HG03095 (cell line): ENCODE measurements at regions not wholly inside any gene's neighbourhood (a gene's known extent, or its start where the extent isn't known, plus 50 kb on each side); places are given as distances from the start of the nearest gene placed in this dataset.

ENCODE experiments used
- ATAC-seq: cut with Tn5 transposase; IDR thresholded peaks from one replicate; pipeline ENCODE4 v1.9.1; 2021; ENCODE audit warnings: moderate library complexity; ENCODE audit not compliant: unreplicated experiment

- no peak for ATAC-seq
Observed at GRCh38 chr10:6305401-6306321, 102.9 kb downstream of the PFKFB3 start.

- ATAC-seq: no peak
Observed at GRCh38 chr10:6306917-6307316, 104.2 kb downstream of the PFKFB3 start.

- ATAC-seq: no peak
Observed at GRCh38 chr10:6309816-6310215, 107.1 kb downstream of the PFKFB3 start.

GRCh38 chr10:6310977-6311376 lies 108.2 kb downstream of the PFKFB3 start:
- no peak for ATAC-seq

- ATAC-seq: no peak
Observed at GRCh38 chr10:6311700-6312330, 109.1 kb downstream of the PFKFB3 start.

GRCh38 chr10:6312636-6313035 lies 109.9 kb downstream of the PFKFB3 start:
- ATAC-seq: no peak

GRCh38 chr10:6313111-6313895 lies 110.6 kb downstream of the PFKFB3 start:
- ATAC-seq: no peak

- ATAC-seq: no peak
Observed at GRCh38 chr10:6314620-6315205, 112.0 kb downstream of the PFKFB3 start.

- ATAC-seq: no peak
Observed at GRCh38 chr10:6319119-6319518, 116.4 kb downstream of the PFKFB3 start.

GRCh38 chr10:6320320-6321010 lies 117.7 kb downstream of the PFKFB3 start:
- ATAC-seq: no peak

- ATAC-seq: no peak
Observed at GRCh38 chr10:6321880-6322279, 119.1 kb downstream of the PFKFB3 start.

GRCh38 chr10:6322805-6323204 lies 120.1 kb downstream of the PFKFB3 start:
- ATAC-seq: no peak

- ATAC-seq: no peak
Observed at GRCh38 chr10:6327961-6328698, 125.4 kb downstream of the PFKFB3 start.

- no peak for ATAC-seq
Observed at GRCh38 chr10:6328699-6329423, 126.1 kb downstream of the PFKFB3 start.

- ATAC-seq: no peak
Observed at GRCh38 chr10:6333086-6333485, 130.4 kb downstream of the PFKFB3 start.

- ATAC-seq: no peak
Observed at GRCh38 chr10:6333973-6334372, 131.2 kb downstream of the PFKFB3 start.

GRCh38 chr10:6336016-6336415 lies 133.3 kb downstream of the PFKFB3 start:
- no peak for ATAC-seq

- ATAC-seq: no peak
Observed at GRCh38 chr10:6337382-6337781, 134.7 kb downstream of the PFKFB3 start.

- ATAC-seq: no peak
Observed at GRCh38 chr10:6338361-6338760, 135.6 kb downstream of the PFKFB3 start.
